ENCODE measurements at regions not wholly inside any gene's neighbourhood (a gene's known extent, or its start where the extent isn't known, plus 50 kb on each side); places are given as distances from the start of the nearest gene placed in this dataset.

- DNase-seq (ENCODE audit: low read depth): no peak
Observed at GRCh38 chr4:10179957-10180602, 63.5 kb upstream of the WDR1 start.

- no peak for DNase-seq (ENCODE audit: low read depth)
Observed at GRCh38 chr4:10178763-10179162, 62.2 kb upstream of the WDR1 start.

- no peak for DNase-seq (ENCODE audit: low read depth)
Observed at GRCh38 chr4:10175626-10176025, 59.0 kb upstream of the WDR1 start.

GRCh38 chr4:10173754-10174749, 57.5 kb upstream of the WDR1 start:
- peak; percentile 29 for DNase-seq (ENCODE audit: low read depth)

- peak; percentile 21 for DNase-seq (ENCODE audit: low read depth)
Observed at GRCh38 chr4:10173037-10173753, 56.6 kb upstream of the WDR1 start.

GRCh38 chr4:10172278-10172921, 55.8 kb upstream of the WDR1 start:
- no peak for DNase-seq (ENCODE audit: low read depth)

- DNase-seq (ENCODE audit: low read depth): no peak
Observed at GRCh38 chr4:10171055-10171454, 54.5 kb upstream of the WDR1 start.

- no peak for DNase-seq (ENCODE audit: low read depth)
Observed at GRCh38 chr4:10169839-10170387, 53.3 kb upstream of the WDR1 start.

GRCh38 chr4:10168151-10168550, 51.6 kb upstream of the WDR1 start:
- no peak for DNase-seq (ENCODE audit: low read depth)

- no peak for DNase-seq (ENCODE audit: low read depth)
Observed at GRCh38 chr4:10167201-10167600, 50.6 kb upstream of the WDR1 start.

Measured in myocyte (in vitro differentiated cells).